Right lung (tissue), 2 donors: ENCODE measurements at regions not wholly inside any gene's neighbourhood (a gene's known extent, or its start where the extent isn't known, plus 50 kb on each side); places are given as distances from the start of the nearest gene placed in this dataset.
A peak's percentile ranks its signal among the peaks of the same experiment; 100 is the strongest.

ENCODE experiments used
- DNase-seq, 2 donors: peaks; one replicate each; pipeline ENCODE4 v3.0.0-alpha.2; 2013

- DNase-seq = no peak
These were observed 477.7 kb downstream of the TNS1 start for GRCh38 chr2:217525076-217525475.

DNA sequence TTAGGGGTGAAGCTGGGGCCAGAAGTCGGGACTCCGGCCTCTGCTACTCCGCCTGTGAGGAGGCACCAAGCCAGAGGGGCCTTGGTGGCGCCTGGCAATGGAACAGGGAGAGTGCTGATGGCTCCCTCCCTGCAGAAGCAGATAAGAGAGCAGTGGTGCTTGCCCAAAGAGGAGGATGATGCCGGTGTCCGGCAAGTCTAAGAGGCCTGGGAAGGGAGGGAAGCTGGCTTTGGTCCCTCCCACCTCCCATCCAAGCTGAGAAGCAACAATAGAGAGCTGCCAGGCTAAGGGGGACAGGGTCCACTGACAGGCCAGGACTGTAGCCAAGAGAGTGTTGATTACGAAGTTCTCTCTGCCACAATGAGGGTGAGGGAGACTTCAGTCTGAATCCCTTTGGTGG, 479.5 kb downstream of the TNS1 start:
- peak; percentile 57 to 68 for DNase-seq

GRCh38 chr2:217521820-217522219, 481.0 kb downstream of the TNS1 start:
- no peak for DNase-seq

- DNase-seq = no peak
These were observed 482.3 kb downstream of the TNS1 start for GRCh38 chr2:217520356-217521010.

GRCh38 chr2:217517402-217517801, 485.4 kb downstream of the TNS1 start:
- DNase-seq = no peak

DNA sequence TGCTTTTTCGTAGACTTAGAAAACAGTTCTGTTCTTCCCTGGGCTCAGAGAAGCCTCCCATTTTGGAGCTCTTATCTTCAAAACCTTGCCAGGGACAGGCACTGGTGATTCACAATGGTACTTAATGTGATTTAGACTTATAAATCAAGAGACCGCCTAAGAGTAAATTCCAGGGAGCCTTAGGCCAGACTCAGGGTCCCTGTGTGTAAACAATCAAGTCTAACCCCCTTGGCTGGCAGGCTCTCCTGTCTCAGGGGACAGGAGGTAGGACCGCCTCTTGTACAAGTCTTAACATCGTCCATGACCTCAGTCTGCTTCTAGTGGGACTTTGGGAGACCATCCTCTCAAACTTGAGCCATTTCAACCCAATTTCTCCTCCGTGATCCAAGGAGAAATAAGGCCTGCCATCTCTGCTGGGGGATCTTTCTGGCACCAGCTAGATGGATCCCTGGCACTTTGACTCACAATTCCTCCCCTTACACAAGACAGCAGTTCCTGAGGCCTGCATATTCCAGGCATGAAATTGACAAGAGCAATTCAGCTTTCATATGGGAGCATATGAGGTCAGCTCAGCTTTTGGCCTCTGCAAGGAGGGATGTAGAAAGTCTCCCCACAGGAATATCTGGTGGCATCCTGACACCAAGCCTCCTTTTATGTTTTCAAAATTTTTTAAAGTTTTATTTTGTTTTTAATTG, 487.0 kb downstream of the TNS1 start:
- no peak for DNase-seq

GRCh38 chr2:217513258-217513657, 489.5 kb downstream of the TNS1 start:
- DNase-seq = no peak

GRCh38 chr2:217512728-217513127, 490.1 kb downstream of the TNS1 start:
- DNase-seq = no peak

DNA sequence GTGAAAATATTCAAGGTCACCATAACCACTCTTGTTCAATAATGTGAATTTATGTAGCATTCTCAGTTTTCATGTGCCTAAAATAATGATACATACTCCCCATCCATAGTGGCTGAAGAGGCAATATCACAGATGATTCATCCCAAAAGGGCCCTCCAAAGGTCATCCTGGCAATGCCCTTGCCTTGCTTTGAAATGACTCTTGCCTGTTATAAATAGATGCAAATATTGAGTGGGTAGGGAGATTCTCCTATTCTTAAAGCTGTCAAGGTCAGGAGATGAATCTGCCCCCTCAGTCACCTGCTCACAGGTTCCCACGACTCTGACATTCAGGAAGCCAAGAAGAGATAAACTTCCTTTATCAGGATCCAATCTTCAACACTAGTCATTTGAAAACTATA, 490.5 kb downstream of the TNS1 start:
- DNase-seq = no peak

DNA sequence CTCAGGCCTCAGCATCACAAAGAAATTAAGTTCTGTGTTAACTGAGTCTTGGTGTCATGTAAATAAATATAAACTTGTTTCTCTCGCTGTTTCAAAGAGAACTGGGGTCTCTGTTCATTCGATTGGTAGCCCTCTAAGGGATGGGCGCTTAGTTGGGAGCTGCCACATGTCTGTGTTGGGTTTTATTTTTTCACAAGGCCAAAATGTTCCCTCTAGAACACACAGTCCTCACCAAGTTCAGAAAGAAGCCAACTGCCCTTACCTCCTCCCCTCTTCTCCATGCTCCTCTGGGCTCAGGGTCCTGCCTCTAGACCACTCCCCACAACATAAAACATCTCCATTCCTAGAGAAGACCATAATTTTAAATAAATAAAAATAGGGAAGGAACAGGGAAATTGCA, 490.9 kb downstream of the TNS1 start:
- no peak for DNase-seq

DNA sequence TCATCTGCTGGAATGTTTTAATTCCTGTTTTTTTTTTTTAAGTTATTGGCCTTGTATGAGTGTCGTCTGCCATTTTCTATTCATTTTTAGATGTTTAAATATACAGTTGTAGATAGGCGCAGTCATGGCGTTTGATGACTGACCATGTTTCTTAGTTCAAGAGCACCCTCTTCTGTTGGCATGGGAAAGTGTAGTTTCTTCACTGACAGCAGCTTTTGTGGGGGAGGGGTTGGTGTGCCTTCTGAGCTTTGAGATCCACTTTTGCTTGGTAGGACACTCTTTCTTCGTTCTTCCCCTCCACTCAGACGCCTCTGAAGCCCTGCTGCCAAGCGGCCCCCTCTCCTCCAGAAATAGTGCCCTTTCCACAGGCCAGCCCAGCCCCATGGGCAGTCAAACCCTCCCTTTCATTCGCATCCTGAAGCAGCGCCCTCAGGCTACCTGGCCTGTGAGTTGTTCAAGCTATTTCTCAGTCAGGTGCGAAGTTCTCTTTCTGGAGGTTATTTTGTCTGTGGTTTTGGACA, 492.0 kb downstream of the TNS1 start:
- peak; percentile 76 to 81 for DNase-seq

- no peak for DNase-seq
These were observed 497.5 kb downstream of the TNS1 start for GRCh38 chr2:217505303-217505702.

GRCh38 chr2:217501887-217502286, 500.9 kb downstream of the TNS1 start:
- DNase-seq = no peak

- DNase-seq = no peak
These were observed 504.9 kb downstream of the TNS1 start for GRCh38 chr2:217497843-217498377.

DNA sequence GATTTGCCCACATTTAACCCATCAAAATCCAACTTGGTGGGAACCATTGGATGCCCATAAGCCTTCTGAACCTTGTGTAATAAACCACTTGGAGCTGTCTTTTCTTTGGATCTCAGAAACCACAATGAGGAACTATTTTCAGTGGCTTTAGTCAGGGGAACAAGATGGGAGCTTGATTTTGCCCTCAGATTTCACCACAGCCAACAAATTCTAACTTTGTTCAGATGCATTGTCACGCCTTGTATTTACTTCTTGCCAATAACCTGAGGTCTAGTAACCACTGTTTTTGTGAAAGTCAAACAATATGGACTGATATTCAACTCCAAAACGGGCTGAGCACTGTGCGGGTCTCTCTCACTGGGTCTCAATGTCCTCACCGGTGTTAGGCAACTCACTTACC, 508.2 kb downstream of the TNS1 start:
- DNase-seq = no peak

- DNase-seq = no peak
These were observed 511.5 kb downstream of the TNS1 start for GRCh38 chr2:217491271-217491670.

GRCh38 chr2:217489145-217489960, 513.4 kb downstream of the TNS1 start:
- DNase-seq = no peak

DNA sequence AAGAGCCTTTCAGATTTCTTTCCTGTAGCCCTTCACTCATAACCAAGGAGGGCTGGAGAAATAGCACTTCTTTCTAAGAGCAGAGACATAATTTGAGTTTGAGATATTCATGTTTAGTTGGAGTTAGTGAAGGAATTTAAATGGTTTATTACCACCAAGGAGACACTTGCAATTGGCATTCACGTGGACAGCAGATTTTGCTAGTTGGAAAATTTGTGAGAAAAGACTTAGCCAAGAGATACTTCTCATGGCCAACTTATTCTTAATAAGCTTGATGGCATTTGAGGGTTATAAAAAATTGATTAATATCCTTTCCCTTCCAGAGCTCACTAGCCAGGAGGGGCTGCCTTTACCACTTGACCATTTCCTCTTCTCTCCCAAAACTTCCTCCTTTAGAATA, 518.7 kb downstream of the TNS1 start:
- no peak for DNase-seq

DNA sequence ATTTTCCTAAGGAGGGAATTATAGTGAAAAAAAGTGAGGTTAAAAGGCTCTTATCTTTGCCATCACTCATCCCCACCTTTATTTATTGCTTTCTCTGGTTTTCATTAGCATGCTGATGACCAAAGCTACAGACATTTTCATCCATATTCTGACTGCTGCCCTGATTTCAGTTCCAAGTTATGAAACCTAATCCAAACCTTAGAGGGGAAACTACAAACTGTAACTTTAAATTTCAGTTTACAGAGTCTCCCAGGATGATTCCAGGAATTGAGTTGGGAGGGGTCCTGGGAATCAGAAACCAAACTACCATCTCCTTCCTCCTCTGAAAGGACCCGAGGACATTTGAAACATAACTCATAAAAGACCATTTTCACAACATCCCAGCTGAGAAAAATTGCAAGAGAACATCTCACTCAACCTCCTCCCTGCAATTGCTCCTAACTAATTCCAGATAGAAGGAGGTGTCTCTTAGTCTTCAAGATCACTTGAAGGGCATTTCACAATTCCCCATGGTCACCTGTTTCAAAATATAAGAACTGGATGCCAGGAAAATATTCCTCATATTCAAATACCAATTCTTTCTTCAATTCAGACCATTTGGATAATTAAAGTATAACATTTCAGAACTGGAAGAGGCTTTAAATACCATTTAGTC, 520.6 kb downstream of the TNS1 start:
- DNase-seq = no peak

- no peak for DNase-seq
These were observed 521.2 kb downstream of the TNS1 start for GRCh38 chr2:217481577-217481976.

GRCh38 chr2:217479566-217479965, 523.2 kb downstream of the TNS1 start:
- DNase-seq = no peak
